Breast epithelium (tissue), 3 donors: ENCODE measurements at regions not wholly inside any gene's neighbourhood (a gene's known extent, or its start where the extent isn't known, plus 50 kb on each side); places are given as distances from the start of the nearest gene placed in this dataset.

Source experiments
- CTCF ChIP-seq, 3 donors: fragments of 450-650 bp; IDR thresholded peaks; one replicate each; pipeline ENCODE4 v1.5.1; 2016 to 2017; ENCODE audit warnings: antibody characterized with exemption in 3 of 3, mild to moderate bottlenecking in 3 of 3, moderate library complexity in 3 of 3
- POLR2A ChIP-seq: fragments of 450-650 bp; IDR thresholded peaks from one replicate; pipeline ENCODE4 v1.6.1; 2016; ENCODE audit warnings: antibody characterized with exemption, mild to moderate bottlenecking, moderate library complexity
- POLR2AphosphoS5 ChIP-seq, 3 donors: sonication (generic); formaldehyde crosslinking; IDR thresholded peaks; one replicate each; pipeline ENCODE4 v1.6.1; 2017; ENCODE audit warnings: antibody characterized with exemption in 3 of 3

DNA sequence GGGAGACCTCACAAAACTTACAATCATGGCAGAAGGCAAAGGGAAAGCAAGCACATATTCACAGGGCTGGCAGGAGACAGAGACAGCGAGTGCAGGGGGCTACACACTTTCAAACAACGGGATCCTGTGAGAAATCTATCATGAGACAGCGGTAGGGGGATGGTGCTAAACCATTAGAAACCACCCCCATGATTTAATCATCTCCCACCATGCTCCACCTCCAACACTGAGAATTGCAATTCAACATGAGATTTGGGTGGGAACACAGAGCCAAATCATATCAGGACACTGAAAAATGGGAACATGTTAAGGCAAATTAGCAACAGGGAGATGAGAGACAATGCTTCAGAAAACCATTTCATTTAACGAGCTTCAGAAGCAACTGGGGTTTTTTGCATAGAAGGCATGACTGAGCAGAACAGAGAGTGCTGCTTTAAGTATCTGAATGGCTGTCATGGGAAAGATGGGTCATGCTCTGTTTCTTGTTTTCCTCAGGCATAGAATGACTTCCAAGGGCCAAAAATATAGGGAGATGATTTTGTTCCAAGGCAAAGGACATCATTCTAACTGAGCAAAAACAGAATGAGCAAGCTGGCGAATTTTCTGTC lies 100.8 kb upstream of the MAP2 start:
- no peak for TF ChIP-seq CTCF (IDR thresholded peaks at IDR 0.05)
- TF ChIP-seq POLR2A, result no peak
- TF ChIP-seq POLR2AphosphoS5 (IDR thresholded peaks at IDR 0.05), result no peak
